ENCODE measurements at regions not wholly inside any gene's neighbourhood (a gene's known extent, or its start where the extent isn't known, plus 50 kb on each side); places are given as distances from the start of the nearest gene placed in this dataset.
"Not testable (repeated sequence)": the region's sequence is repeated elsewhere in the genome, so short reads cannot be mapped to it uniquely, and the experiment has no call there.

GRCh38 chr10:53029449-53029848 is 256.9 kb upstream of the MBL2 start:
- Histone ChIP-seq H3K4me3 (no peak overlapping the region), H3K27me3 (replicated peaks in 1 of 7) (no peaks in the 10 kb centered on the region), H3K36me3 (no peaks in the 10 kb centered on the region), H3K4me1 (peaks cover 0 to 20% (median 0%) of the 10 kb centered on the region in 6 donors), H3K27ac (no peak overlapping the region), H3K9me3 (no peaks in the 10 kb centered on the region)
- WGBS, 5 donors = 80 to 95% (median 94%) methylated on average over 9 of the region's 9 CpGs
- no peak for DNase-seq
- intact Hi-C loops (cut with DNase I; ENCODE audit: low total_unique reads) = no loop called here
- TF ChIP-seq POLR2AphosphoS5 (IDR thresholded peaks at IDR 0.05) = no peak
- TF ChIP-seq CTCF (IDR thresholded peaks at IDR 0.05 in 8 of 11, conservative IDR thresholded peaks at IDR 0.05 in 3 of 11) = no peak
- TF ChIP-seq POLR2A (IDR thresholded peaks at IDR 0.05) = no peak

- H3K9me3 ChIP-seq; H3K36me3 ChIP-seq; DNase-seq; H3K27ac ChIP-seq; H3K27me3 ChIP-seq (replicated peaks in 1 of 7); H3K4me3 ChIP-seq; intact Hi-C loops (cut with DNase I; ENCODE audit: low total_unique reads): not testable (repeated sequence)
- H3K4me1 ChIP-seq = peaks cover 0 to 18% (median 0%) of the 10 kb centered on the region in 6 donors
- 61 to 67% (median 62%) methylated on average over 6 of the region's 6 CpGs for WGBS, 5 donors
Observed at GRCh38 chr10:53025765-53026164, 253.2 kb upstream of the MBL2 start.

GRCh38 chr10:53025172-53025711 is 252.7 kb upstream of the MBL2 start:
- intact Hi-C loops (cut with DNase I; ENCODE audit: low total_unique reads) = no loop called here
- Histone ChIP-seq H3K9me3 (no peaks in the 10 kb centered on the region), H3K4me3 (peak overlapping the region in 2 of 8 donors; percentile 10 to 31), H3K4me1 (peaks cover 0 to 13% (median 0%) of the 10 kb centered on the region in 6 donors), H3K36me3 (no peaks in the 10 kb centered on the region), H3K27me3 (replicated peaks in 1 of 7) (no peaks in the 10 kb centered on the region), H3K27ac (no peak overlapping the region)
- no peak for DNase-seq
- WGBS, 5 donors = 11 to 21% (median 15%) methylated on average over 9 of the region's 9 CpGs
- TF ChIP-seq CTCF (IDR thresholded peaks at IDR 0.05 in 8 of 11, conservative IDR thresholded peaks at IDR 0.05 in 3 of 11) = no peak
- no peak for TF ChIP-seq POLR2AphosphoS5 (IDR thresholded peaks at IDR 0.05)
- TF ChIP-seq POLR2A (IDR thresholded peaks at IDR 0.05) = no peak

GRCh38 chr10:53023411-53023810 is 250.8 kb upstream of the MBL2 start:
- WGBS, 5 donors = 72 to 89% (median 86%) methylated on average over 2 of the region's 2 CpGs
- intact Hi-C loops (cut with DNase I; ENCODE audit: low total_unique reads) = no loop called here
- Histone ChIP-seq H3K27me3 (replicated peaks in 1 of 7) (no peaks in the 10 kb centered on the region), H3K36me3 (no peaks in the 10 kb centered on the region), H3K9me3 (no peaks in the 10 kb centered on the region), H3K4me1 (peaks cover 0 to 9% (median 0%) of the 10 kb centered on the region in 6 donors), H3K4me3 (no peak overlapping the region), H3K27ac (no peak overlapping the region)
- no peak for TF ChIP-seq POLR2AphosphoS5 (IDR thresholded peaks at IDR 0.05)
- no peak for DNase-seq

GRCh38 chr10:53022611-53023088 is 250.1 kb upstream of the MBL2 start:
- Histone ChIP-seq H3K9me3 (no peaks in the 10 kb centered on the region), H3K36me3 (no peaks in the 10 kb centered on the region), H3K4me3 (no peak overlapping the region), H3K4me1 (peaks cover 0 to 9% (median 0%) of the 10 kb centered on the region in 6 donors), H3K27ac (no peak overlapping the region), H3K27me3 (replicated peaks in 1 of 7) (no peaks in the 10 kb centered on the region)
- no peak for DNase-seq
- 82 to 94% (median 84%) methylated on average over 5 of the region's 5 CpGs for WGBS, 5 donors
- no peak for TF ChIP-seq CTCF (IDR thresholded peaks at IDR 0.05 in 8 of 11, conservative IDR thresholded peaks at IDR 0.05 in 3 of 11)
- no peak for TF ChIP-seq POLR2A (IDR thresholded peaks at IDR 0.05)
- TF ChIP-seq POLR2AphosphoS5 (IDR thresholded peaks at IDR 0.05) = no peak
- intact Hi-C loops (cut with DNase I; ENCODE audit: low total_unique reads) = no loop called here
